Vagina (tissue), 2 donors: ENCODE measurements at regions not wholly inside any gene's neighbourhood (a gene's known extent, or its start where the extent isn't known, plus 50 kb on each side); places are given as distances from the start of the nearest gene placed in this dataset.

ENCODE experiments used
- DNase-seq, 2 donors: peaks; one replicate each; pipeline ENCODE4 v3.0.0-alpha.2; 2017; ENCODE audit errors: extremely low spot score in 2 of 2
- H3K27ac ChIP-seq: fragments of 200-600 bp; sonication (generic); one replicate; pipeline ENCODE4 v1.5.1; 2019
- H3K27me3 ChIP-seq: fragments of 200-600 bp; sonication (generic); one replicate; pipeline ENCODE4 v1.5.1; 2019
- H3K36me3 ChIP-seq, 2 donors: fragments of 200-600 bp; sonication (generic); one replicate each; pipeline ENCODE4 v1.5.1; 2017 to 2019
- H3K4me1 ChIP-seq: fragments of 200-600 bp; sonication (generic); one replicate; pipeline ENCODE4 v1.5.1; 2019
- H3K4me3 ChIP-seq, 2 donors: fragments of 200-600 bp; sonication (generic); 1 replicate in 1 of 2; 2 replicates in 1 of 2; pipeline ENCODE4 v1.5.1; 2016 to 2019
- H3K9me3 ChIP-seq: fragments of 200-600 bp; sonication (generic); one replicate; pipeline ENCODE4 v1.5.1; 2019
- CTCF ChIP-seq, 3 experiments: fragments of 450-650 bp in 2 of 3; fragments of 200-600 bp in 1 of 3; sonication (generic) in 1 of 3; IDR thresholded peaks; one replicate each; pipeline ENCODE4 v1.5.1; 2017 to 2019; ENCODE audit warnings: antibody characterized with exemption in 3 of 3, mild to moderate bottlenecking in 2 of 3, moderate library complexity in 2 of 3
- POLR2A ChIP-seq, 2 donors: fragments of 450-650 bp; IDR thresholded peaks; one replicate each; pipeline ENCODE4 v1.6.1; 2017; ENCODE audit warnings: antibody characterized with exemption in 2 of 2, mild to moderate bottlenecking in 2 of 2, moderate library complexity in 2 of 2
- POLR2AphosphoS5 ChIP-seq, 2 donors: sonication (generic); formaldehyde crosslinking; IDR thresholded peaks; one replicate each; pipeline ENCODE4 v1.9.0; 2017; ENCODE audit warnings: antibody characterized with exemption in 2 of 2, mild to moderate bottlenecking in 2 of 2, low read depth in 1 of 2; ENCODE audit not compliant: insufficient read depth in 1 of 2
- intact Hi-C: fragments of 100-400 bp; cut with DNase I; formaldehyde crosslinking; loops from one replicate; pipeline ENCODE4 v1.15.1; 2023

- TF ChIP-seq CTCF (IDR thresholded peaks at IDR 0.05) (no peak), POLR2AphosphoS5 (IDR thresholded peaks at IDR 0.05; ENCODE audit: insufficient read depth in 1 of 2, low read depth in 1 of 2) (no peak), POLR2A (IDR thresholded peaks at IDR 0.05) (no peak)
- H3K36me3 ChIP-seq = no peaks in the 10 kb centered on the region
- intact Hi-C loops = no loop called here
- no peak overlapping the region for H3K27ac ChIP-seq
- no peaks in the 10 kb centered on the region for H3K27me3 ChIP-seq
- DNase-seq = no peak
- H3K4me1 ChIP-seq = no peaks in the 10 kb centered on the region
- H3K9me3 ChIP-seq = no peaks in the 10 kb centered on the region
- H3K4me3 ChIP-seq = no peak overlapping the region
Measured at GRCh38 chr7:90025771-90026170, 128.5 kb upstream of the STEAP1 start.

- TF ChIP-seq POLR2A (IDR thresholded peaks at IDR 0.05) (no peak), CTCF (IDR thresholded peaks at IDR 0.05) (no peak), POLR2AphosphoS5 (IDR thresholded peaks at IDR 0.05; ENCODE audit: insufficient read depth in 1 of 2, low read depth in 1 of 2) (no peak)
- no peaks in the 10 kb centered on the region for H3K36me3 ChIP-seq
- DNase-seq = no peak
- no peaks in the 10 kb centered on the region for H3K27me3 ChIP-seq
- H3K4me1 ChIP-seq = no peaks in the 10 kb centered on the region
- H3K9me3 ChIP-seq = no peaks in the 10 kb centered on the region
- H3K27ac ChIP-seq = no peak overlapping the region
- H3K4me3 ChIP-seq = no peak overlapping the region
- intact Hi-C loops = no loop called here
Measured at GRCh38 chr7:90033850-90034249, 120.4 kb upstream of the STEAP1 start.

- no peak for DNase-seq
- Histone ChIP-seq H3K4me1 (no peaks in the 10 kb centered on the region), H3K27ac (no peak overlapping the region), H3K36me3 (no peaks in the 10 kb centered on the region), H3K4me3 (no peak overlapping the region), H3K9me3 (no peaks in the 10 kb centered on the region), H3K27me3 (no peaks in the 10 kb centered on the region)
- intact Hi-C loops = no loop called here
- TF ChIP-seq POLR2AphosphoS5 (IDR thresholded peaks at IDR 0.05; ENCODE audit: insufficient read depth in 1 of 2, low read depth in 1 of 2) (no peak), POLR2A (IDR thresholded peaks at IDR 0.05) (no peak), CTCF (IDR thresholded peaks at IDR 0.05) (no peak)
Measured at GRCh38 chr7:90053094-90053493, 101.2 kb upstream of the STEAP1 start.

GRCh38 chr7:90061077-90061476, 93.2 kb upstream of the STEAP1 start:
- no peaks in the 10 kb centered on the region for H3K4me1 ChIP-seq
- no peaks in the 10 kb centered on the region for H3K27me3 ChIP-seq
- TF ChIP-seq CTCF (IDR thresholded peaks at IDR 0.05) (no peak), POLR2AphosphoS5 (IDR thresholded peaks at IDR 0.05; ENCODE audit: insufficient read depth in 1 of 2, low read depth in 1 of 2) (no peak), POLR2A (IDR thresholded peaks at IDR 0.05) (no peak)
- no peak overlapping the region for H3K4me3 ChIP-seq
- H3K27ac ChIP-seq = no peak overlapping the region
- intact Hi-C loops = no loop called here
- DNase-seq = no peak
- no peaks in the 10 kb centered on the region for H3K36me3 ChIP-seq
- no peaks in the 10 kb centered on the region for H3K9me3 ChIP-seq

- Histone ChIP-seq H3K9me3 (no peaks in the 10 kb centered on the region), H3K27ac (no peak overlapping the region), H3K27me3 (no peaks in the 10 kb centered on the region), H3K4me1 (no peaks in the 10 kb centered on the region), H3K36me3 (no peaks in the 10 kb centered on the region), H3K4me3 (no peak overlapping the region)
- DNase-seq = no peak
- TF ChIP-seq POLR2AphosphoS5 (IDR thresholded peaks at IDR 0.05; ENCODE audit: insufficient read depth in 1 of 2, low read depth in 1 of 2) (no peak), CTCF (IDR thresholded peaks at IDR 0.05) (no peak)
- intact Hi-C loops = no loop called here
Measured at GRCh38 chr7:90064370-90064769, 89.9 kb upstream of the STEAP1 start.
